GM11168 (cell line): ENCODE measurements at regions not wholly inside any gene's neighbourhood (a gene's known extent, or its start where the extent isn't known, plus 50 kb on each side); places are given as distances from the start of the nearest gene placed in this dataset.

Experiments used
- in situ Hi-C: fragments of 300-500 bp; cut with MboI; formaldehyde crosslinking; loops from one replicate; pipeline ENCODE4 v1.12.0; 2022; ENCODE audit warnings: low sequenced_read_pairs; ENCODE audit not compliant: unreplicated experiment

DNA sequence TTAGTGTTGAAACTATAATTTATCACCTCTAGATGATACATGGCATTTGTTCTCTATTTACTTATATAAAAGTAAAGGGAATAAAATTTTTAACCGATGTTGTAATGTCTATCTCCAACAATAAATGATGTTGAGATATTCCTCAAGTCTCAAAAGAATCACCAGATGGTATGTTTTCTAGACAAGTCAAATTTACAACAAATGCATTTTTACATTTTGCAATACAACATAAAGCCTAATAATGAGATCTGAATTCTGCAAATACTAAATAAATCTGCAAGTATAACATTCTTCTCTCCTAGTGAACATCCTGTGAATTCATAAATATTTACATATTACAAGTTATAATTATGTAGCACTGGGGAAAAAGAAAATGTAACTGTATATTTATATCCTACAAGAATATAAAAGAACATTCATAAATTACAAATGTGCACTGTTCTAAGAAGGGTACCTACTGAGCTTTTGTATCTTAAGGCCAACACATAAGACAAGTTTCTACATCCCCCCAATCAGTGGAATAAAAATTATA lies 1504.4 kb upstream of the ZEB2 start:
- in situ Hi-C loops: no loop called here

GRCh38 chr2:146004462-146004861 lies 1484.5 kb upstream of the ZEB2 start:
- in situ Hi-C loops: no loop called here

DNA sequence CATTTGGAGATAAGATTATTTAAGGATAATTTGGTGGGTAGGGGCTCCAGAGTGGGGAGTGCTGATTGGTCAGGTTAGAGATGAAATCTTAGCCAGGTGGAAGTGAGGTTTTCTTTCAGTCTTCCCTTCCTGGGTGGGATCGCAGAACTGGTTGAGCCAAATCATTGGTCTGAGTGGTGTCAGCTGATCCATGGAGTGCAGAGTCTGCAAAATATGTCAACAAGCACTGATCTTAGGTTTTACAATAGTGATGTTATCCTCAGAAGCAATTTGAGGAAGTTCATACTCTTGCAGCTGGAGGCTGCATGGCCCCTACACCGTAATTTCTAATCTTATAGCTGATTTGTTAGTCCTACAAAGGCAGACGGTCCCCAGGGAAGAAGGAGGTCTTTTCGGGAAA lies 1483.4 kb upstream of the ZEB2 start:
- in situ Hi-C loops: no loop called here

GRCh38 chr2:145994910-145995309 lies 1475.0 kb upstream of the ZEB2 start:
- in situ Hi-C loops: no loop called here

- in situ Hi-C loops: no loop called here
Measured at GRCh38 chr2:145992572-145992971, 1472.7 kb upstream of the ZEB2 start.

DNA sequence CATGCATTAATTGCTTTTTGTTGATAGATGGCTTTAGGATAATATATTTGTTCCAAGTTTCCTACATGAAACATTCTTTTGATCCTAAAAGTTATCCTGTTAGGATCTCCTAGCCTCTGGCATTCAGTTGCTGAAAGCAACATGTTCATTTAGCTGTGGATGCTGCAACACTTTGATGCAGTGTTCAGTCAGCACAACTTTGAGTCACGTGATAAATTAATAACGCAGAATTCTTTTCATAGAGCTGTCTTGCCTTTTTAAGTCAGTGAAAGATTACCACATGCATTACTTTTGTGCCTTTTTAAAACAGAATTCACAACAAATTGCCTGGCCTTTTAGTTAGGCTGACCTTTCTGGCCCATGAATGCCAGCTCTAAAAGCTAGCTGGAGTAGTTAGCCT lies 1467.9 kb upstream of the ZEB2 start:
- in situ Hi-C loops: no loop called here

GRCh38 chr2:145985517-145985916 lies 1465.6 kb upstream of the ZEB2 start:
- in situ Hi-C loops: no loop called here

DNA sequence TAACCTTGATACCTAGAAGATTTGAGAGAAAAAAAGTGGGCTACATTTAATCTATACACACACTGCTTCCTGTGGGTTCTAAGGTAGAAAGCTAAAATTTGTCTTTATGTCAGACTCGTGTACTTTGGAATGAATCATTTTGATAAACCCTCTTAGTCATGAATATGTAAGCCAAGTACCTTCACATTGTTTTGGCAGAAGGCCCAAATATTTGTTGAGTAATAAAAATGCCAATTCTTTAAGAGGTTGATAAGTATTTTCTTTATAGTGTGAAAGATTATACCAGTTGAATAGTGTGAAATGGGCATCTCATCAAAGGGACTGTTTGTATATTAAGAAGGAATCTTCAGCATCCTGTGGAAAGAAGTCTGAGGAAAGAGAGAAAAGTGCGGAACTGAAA lies 1464.7 kb upstream of the ZEB2 start:
- in situ Hi-C loops: no loop called here

DNA sequence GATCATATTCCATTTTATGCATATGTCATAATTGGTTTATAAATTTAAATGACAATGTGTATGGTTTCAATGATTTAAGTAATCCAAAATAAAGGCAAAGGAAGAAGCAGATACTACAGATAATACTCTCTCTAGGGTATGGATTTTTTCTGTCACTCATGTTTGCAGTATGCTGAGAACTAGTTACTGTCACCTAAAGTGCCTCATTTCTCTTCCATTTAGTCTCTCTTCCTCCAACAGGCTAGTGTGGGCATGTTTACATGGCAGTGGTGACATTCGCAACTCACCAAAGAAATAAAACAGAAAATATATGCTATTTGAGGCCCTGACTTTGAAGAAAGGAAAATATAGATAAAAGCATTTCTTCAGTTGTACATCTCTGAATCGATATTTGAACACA lies 1460.4 kb upstream of the ZEB2 start:
- in situ Hi-C loops: no loop called here

DNA sequence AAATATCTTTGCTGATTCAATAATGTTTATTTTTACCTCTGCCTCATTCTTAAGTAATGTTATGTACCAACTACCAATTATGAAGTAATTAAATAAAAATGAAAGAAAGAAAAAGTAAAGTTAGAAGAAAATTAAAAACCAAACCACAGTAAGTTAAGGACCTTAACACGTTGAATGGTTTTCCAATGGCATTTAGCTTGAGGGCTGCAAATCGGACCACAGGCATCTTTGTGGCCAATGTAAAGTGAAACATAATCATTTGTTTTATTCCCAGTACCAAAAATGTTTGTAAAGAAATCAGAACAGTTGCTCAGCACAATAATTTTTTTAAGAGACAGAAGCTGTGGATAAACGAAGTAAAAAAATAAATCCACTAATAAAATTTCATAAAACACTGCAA lies 1455.5 kb upstream of the ZEB2 start:
- in situ Hi-C loops: no loop called here

GRCh38 chr2:145961846-145962245 lies 1441.9 kb upstream of the ZEB2 start:
- in situ Hi-C loops: no loop called here

DNA sequence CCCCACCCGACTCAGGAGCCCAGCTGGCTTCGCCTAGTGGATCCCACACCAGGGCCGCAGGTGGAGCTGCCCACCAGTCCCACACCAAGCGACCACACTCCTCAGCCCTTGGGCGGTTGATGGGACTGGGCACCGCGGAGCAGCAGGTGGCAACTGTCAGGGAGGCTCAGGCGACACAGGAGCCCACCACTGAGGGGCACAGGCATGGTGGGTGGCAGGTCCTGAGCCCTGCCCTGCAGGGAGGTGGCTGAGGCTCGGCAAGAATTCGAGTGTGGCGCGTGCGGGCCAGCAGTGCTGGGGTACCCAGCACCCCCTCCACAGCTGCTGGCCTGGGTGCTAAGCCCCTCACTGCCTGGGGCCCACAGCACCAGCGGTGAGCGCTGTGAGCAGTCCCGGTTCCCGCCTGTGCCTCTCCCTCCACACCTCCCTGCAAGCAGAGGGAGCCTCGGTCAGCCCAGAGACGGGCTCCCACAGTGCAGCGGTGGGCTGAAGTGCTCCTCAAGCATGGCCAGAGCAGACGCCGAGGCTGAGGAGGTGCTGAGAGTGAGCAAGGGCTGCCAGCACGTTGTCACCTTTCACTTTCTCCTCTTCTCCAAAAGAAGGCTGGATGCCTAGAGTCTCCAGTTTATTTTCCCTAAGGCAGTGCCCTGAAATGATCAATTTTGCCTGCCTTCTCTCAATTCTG lies 1440.7 kb upstream of the ZEB2 start:
- in situ Hi-C loops: no loop called here

GRCh38 chr2:145958611-145959010 lies 1438.7 kb upstream of the ZEB2 start:
- in situ Hi-C loops: no loop called here

DNA sequence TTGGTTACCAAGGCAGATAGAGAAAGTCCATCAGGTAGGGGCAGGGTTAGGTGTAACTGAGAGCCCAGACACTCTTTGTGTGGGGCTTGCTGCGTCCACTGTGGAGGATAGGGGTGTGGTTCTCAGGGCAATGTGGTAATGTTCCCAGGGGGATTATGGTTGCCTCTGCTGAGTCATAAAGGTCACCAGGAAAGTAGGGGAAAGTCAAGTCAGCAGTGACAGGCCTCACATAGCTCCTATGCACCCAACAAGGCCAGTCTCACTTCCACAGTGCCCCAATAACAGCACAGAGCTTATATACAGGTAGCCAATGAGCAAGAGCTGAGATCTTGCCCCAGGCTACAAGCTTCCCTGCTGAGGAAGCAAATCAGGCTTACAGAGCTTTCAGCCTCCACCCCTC lies 1438.0 kb upstream of the ZEB2 start:
- in situ Hi-C loops: no loop called here

- in situ Hi-C loops: no loop called here
Measured at GRCh38 chr2:145939949-145940348, 1420.0 kb upstream of the ZEB2 start.

- in situ Hi-C loops: no loop called here
Measured at GRCh38 chr2:145935016-145935415, 1415.1 kb upstream of the ZEB2 start.

- in situ Hi-C loops: no loop called here
Measured at GRCh38 chr2:145931781-145932395, 1412.0 kb upstream of the ZEB2 start.

DNA sequence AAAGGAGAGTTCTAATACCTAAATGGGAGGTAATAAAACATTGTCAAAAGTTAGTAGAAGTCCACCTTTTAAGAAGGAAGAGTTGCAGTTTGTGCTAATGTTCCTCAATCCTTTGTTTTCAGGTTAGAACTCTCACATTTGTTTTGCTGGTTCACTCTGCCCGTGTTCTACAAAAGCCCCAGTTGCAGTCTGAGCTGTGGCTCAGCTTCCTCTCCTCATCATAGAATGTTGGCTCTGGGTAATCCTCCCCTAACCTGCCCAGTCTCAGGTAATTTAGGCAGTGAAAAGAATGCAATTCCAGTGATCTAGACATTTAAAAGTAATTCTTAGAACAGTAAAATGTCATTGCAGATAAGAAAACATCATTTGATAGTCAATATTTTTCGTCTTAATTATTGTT lies 1410.4 kb upstream of the ZEB2 start:
- in situ Hi-C loops: no loop called here

DNA sequence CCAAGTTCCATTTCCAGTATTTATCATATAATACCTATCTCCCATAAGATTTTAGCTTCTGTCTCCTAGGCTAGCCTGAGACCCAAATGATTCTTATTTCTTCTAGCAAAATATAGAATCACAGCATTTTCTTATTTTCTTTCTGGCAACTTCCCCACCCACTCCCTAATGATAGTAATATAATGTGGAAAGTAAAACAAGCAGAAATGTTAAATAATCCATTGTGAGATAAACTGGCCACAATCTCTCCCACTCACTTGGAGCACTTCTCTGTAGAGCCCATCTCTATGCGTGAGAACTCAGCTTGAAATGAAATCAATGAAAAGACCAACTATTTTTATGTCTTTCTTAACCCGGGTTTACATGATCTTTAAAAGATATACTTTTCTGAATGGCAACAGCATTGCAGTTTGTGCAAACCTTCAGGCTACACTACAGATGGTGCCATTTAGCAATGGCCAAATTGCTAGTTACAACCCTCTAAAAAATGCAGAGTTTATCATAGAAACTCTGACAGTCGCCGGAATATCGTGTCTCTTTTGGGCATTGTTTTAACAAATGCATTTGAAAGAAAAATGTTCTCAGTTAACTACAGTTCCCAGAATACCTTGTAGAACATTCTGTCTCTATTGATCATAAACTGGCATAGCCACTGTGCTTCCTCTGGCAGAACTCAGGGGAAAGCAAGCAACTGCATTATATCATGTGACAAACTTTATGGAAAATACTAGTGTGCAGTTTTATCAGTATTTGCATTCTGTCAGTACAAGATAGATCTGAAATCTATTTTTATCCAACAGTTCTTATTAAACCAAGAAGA lies 1407.4 kb upstream of the ZEB2 start:
- in situ Hi-C loops: no loop called here

DNA sequence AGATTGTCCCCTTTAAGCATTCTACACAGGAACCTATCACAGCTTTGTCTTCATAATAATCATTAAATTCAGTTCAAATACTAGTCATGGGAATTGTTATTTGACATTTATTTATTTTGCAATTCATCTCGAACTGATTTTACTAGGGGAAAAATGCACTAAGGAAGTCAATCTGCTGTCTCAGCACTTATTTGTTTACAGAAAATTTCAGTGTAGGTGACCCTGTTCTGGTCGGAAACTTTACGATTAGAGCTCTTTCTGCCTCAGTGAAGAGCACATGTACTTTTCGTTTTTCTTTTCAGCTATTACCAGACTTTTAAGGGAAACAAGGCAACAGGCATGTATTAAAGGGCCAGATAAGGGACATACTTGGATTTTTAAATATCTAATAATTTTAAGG lies 1405.7 kb upstream of the ZEB2 start:
- in situ Hi-C loops: no loop called here

GRCh38 chr2:145919477-145919876 lies 1399.6 kb upstream of the ZEB2 start:
- in situ Hi-C loops: no loop called here
